Colon (tissue), 2 donors: ENCODE measurements at regions not wholly inside any gene's neighbourhood (a gene's known extent, or its start where the extent isn't known, plus 50 kb on each side); places are given as distances from the start of the nearest gene placed in this dataset.

Source experiments
- FAIRE-seq: peaks from 2 replicates; lab custom pipeline; 2012; peaks lifted over from hg19 to GRCh38; lab: Jason Lieb, UNC
- donor health status: control.
- donor health status: control.

DNA sequence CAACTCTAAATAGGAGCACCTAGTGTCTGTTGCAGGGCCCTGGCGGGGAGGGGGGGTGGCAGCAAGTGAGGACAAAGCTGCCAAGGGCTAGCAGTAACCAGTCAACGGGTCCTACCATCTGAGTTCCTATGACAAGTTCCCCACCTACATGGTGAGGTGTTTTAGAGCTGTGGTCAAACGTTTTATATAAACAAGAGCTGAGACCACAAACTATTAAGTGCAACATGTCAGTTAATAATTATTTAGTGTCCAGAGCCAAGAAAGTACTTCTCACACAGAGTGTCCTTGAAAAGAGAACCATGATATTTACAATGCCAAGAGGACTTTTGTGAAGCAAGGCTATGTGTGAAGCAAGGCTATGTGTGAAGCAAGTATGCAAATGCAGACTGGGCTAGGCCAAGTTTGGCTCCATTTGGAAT is 434.7 kb downstream of the TNS3 start:
- FAIRE-seq = no peak

DNA sequence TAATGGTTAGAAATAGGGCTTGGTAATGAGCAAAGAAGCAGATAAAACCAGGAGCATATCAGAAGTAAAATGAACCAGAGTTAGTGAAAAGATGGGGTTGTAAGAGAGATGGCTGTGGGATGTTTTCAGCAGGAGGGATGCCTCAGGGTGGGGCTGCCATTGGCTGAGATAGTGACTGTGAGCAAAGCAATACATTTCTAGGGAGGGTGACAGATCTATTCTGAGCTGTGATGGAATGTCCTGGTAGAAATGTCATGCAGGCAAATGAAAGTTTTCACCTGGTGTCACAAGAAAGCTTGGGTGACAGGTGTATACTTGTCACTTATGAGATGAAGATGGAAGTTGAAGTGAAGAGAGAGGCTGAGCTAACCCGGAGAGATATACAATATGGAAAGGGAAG is 435.9 kb downstream of the TNS3 start:
- FAIRE-seq = no peak

DNA sequence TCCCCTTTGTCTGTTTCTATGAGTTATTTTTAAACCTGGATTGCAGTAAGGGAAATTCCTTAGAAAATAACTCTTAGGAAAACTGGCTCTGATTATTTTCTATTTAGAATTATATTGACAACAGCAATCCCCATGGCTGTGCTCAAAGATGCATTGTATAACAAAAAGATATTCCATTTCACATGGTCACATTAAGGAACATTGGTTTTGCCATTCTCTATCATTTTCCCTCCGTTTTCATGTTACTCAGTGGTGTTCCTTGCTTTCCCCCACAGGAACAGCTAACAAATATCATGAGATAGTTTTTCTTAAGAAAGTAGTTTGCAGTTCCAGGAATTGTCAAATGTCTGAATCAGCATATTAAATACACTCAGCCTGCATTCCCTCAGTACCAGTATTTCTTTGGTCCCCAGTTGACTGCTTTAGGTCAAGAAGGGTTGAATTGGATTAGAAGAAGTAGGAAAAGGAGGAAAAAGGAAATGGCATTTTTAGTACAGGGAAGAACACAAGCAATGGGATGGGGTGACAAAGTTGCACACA is 436.7 kb downstream of the TNS3 start:
- FAIRE-seq = no peak

DNA sequence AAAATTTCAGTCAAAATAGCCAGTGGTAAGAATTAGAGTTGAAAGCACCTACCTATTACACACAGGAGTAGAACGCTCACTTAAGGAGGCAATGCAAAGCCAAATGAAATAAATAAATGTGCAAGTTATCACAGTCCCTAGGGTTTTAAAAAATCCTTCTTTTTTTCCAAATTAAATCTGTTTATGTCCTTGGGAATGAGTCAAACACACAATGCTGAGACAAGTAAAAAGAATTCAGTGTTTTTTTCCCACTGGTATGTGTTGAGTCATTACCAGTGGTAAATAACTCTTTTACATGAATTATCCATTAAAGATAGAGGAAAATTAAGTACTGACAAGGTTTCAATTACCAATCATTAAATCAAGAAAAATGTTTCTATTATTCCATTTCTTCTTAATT is 438.6 kb downstream of the TNS3 start:
- no peak for FAIRE-seq

DNA sequence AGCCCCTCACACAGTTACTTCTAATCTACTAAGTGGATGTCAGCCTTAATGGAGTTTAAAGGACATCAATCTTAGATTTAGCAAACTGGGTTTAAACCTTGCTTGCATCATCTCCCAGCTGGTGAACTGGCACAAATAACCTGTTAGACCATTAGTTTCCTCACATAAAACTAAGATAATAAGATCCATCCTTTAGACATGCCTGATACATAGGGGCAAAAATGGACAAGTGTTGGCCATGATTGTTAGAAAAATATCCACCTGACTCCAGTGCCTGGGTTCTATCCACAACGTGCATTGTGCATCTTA is 439.1 kb downstream of the TNS3 start:
- FAIRE-seq = no peak

DNA sequence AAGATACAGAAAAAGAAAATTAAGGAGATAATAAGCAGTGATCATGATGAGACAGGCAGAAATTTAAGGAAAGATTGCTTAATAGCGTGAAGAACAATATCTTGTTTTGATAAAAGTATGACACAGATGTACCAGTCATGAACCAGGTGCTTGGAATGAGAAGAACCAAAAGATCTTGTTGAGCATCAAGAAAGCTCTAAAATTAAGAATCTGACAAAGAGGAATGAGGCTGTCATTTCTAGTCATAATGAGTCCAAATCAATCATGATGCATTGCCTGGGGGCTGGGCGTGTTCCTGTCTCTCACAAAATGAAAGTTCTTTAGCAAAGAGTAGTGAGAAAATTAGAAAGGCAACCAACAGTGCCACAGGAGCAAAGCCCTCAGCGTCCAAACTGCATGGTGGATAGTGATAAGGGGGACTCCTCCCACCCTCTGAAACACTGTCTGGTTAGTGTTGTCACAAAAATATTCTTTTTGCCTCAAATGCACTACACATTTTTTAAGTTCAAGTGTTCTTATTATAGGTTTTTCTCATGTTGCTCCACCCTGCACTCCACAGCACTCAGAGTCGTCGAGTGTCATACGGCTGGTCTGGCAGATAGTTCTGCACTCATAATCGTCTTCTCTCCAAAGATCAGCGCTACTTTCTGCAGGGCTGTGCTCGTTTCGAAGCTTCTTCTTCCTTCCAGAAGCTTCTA is 439.6 kb downstream of the TNS3 start:
- no peak for FAIRE-seq

DNA sequence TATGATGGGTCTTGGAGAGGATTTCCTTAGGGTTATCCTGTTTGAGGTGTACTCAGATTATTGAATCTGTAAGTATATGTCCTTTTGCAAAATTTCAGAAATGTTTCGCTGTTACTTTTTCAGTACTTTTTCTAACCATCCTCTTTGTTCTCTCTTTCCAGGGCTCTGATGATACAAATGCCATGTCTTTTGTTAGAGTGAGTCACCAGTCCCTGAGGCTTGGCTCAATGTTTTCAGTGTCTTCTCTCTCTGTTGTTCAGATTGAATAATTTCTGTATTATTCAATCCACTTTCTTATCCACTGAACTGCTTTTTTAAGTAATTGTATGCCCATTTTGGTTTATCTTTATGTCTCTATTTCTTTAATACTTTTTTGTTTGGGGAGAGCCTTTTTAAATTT is 449.4 kb downstream of the TNS3 start:
- FAIRE-seq = no peak

DNA sequence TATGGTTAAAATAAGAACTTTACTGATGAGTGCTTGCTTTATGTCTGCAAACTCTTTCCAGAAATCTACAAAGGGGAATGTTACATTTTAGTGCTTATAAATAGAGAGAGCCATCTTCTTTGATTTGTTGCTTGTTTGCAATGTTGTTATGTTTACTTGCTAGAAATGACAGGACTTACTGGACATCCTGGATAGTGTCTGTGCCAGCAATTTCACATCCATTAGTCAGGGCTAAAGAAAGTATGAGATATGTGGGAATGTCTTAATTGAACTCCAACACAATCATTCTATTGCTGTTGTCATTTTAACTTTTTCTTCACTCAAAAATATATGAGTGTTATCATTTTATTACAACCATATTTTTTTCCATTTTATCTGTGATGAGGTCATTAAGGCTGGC is 453.2 kb downstream of the TNS3 start:
- FAIRE-seq = no peak

DNA sequence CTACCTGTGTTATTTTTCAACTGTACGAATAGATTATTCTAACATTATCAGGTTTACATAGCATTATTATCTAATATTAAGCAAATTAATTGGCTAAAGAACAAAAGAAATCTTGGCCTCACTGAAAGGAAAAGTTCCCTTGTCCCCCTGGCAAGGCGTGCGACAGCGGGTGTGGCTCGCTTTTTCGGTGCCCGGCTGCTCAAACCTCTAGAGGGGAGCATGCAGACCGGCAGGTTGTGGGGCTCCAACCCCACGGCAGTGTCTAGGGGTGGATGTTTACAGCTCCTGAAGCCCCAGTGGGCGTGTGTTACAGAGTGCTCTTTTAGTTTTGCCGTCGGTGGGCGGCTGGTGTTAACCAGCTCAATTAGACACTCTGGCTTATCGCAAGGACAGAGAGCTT is 456.4 kb downstream of the TNS3 start:
- FAIRE-seq = no peak

DNA sequence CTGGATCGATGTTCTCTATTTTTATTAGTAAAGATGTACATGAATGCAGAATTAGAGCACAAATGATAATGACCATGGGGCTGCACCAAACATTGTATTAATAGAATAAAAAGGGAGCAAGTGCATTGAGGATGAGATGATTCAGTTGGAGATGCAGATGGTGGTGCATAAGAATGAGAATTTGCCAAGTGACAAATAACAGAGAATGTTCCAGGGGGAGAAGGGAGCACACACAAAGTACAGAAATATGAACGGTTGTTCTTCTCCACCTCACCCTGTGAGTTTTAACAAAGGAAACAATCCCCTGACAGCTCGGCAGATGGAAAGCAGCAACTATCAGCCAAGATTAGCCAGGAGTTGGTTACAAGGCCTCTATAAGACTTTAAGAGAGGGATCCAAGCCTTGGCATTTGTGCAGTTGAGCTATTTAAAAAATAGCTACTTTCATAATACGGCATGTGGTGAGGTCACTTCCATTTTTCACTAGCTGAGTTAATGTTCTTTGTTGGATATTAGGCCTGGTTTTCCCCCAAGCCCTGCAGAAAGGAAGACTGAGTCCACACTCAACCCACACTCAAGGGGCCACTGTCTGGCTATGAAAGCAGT is 462.5 kb downstream of the TNS3 start:
- no peak for FAIRE-seq

DNA sequence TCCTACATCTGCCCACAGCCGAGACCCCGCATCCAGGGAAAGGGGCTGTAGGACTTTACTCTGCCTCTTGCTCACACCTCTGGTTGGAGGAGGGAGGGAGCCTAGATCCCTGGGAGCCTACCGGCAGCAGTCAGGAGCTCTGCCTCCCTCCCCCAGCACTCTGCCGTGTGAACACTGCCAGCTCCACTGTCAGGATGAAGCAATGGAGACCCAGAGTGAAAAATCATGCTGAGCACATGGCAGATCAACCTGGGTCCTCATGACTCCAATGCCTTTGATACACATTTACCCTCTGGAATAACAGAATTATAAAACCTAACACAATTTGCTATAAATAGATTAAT is 477.7 kb downstream of the TNS3 start:
- no peak for FAIRE-seq

DNA sequence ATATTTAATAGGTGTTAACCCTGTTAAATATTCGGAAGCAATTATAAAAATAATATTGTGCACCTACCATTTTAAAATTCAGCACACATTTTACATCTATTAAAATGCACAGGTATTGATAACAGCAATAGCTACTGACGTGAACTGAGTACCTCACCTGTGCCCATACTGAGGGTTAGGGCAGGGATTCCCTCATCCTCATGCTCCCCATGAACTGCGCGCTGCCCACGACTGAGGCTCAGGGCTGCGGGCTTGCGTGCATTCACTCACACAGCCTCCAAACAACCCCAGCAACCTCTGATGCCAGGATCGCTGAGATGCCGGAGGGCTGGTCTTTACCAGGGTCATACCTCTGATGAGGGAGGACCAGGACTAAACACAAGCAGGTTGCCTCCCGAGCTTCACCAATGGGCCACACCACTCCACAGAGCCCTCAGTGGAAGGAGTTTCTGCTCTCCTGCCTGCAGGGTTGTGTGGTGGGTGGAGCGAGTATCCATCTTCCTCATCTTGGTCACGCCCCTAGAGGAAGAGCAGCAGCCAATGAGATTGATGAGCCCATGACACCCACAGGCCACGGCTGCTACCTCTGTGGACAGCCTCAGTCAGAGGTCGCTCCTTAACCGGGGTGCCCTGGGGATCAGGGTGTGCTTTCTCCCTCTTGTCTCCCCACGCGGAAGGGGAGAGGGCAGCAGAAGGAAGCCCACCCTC is 478.3 kb downstream of the TNS3 start:
- FAIRE-seq = no peak

DNA sequence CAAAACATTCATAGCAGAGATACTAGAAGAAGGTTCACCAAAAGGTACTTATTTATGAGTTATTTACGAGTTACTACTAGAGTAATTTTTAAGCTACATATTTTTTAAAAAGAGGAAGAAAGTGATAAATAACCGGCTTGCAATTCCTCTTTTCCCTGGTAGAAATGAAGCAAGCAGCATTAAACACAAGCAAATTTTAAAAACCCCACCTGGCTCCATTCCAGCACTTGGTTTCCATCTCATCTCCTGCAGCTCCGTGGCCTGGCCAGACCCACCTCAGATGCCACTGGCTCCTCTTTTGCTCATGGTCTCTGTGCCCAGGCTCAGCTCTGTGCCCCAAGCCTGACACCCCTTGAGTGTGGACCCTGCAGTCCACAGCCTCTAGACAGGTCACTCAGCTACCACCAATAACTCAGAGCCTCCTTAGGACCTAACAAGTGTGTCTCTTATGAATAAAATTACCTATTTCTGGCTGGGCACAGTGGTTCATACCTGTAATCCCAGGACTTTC is 479.5 kb downstream of the TNS3 start:
- no peak for FAIRE-seq

DNA sequence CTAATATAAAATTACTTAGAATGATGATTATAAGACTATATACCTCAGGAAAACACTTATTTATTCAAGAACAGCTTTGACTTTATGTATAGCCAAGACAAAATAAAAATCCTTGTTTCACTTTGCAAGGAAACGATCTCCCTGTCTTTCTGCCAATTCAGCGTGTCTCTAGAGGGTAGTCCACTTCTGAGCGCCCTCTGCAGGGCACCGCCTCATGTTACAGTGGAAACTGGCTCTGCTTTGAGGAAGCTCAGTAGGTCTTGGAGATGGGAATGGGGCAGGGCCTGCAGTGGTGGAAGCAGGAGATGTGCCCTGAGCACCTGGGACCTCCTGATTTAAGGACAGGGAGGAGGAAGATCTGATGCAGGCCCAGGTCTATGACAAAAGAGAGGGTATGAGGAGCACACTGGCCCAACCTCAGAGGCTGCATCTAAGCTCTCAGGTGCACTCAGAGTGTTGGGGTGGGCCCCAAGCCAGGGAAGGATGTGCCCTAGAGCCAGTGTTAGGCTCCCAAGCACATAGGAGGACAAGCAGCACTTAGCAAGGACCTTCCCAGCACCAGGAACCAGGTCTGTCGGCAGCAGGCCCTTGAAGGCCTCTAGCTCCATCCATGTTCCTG is 481.0 kb downstream of the TNS3 start:
- no peak for FAIRE-seq

DNA sequence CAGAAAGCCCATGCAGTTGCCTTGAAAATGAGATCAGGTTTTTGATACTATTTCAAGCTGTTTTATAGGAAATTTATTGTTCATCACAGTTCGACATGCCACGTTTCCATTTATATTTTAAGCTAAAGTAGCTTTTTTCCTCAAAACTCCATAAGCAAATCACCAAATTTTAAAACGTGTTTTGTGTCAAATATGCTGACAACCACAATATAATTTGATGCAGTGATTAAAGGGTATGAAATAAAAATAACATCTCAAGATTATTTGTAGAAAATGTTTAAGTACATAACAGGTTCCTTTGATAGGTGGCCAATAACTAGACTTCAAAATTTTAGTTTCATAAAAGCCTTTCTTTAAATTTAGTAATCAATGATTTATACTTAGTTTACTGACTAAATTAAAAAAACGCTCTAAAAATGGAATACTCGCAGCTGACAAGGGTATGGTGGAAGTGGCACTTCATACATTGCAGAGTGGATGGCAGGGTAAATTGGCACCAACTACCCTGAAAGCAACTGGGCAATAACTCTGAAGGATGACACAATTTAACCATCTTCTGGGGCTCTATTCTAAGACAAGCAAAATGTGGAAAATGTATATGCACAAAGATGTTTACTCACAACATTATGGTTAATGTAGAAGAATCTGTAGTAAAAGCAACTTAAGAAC is 481.6 kb downstream of the TNS3 start:
- FAIRE-seq = no peak

DNA sequence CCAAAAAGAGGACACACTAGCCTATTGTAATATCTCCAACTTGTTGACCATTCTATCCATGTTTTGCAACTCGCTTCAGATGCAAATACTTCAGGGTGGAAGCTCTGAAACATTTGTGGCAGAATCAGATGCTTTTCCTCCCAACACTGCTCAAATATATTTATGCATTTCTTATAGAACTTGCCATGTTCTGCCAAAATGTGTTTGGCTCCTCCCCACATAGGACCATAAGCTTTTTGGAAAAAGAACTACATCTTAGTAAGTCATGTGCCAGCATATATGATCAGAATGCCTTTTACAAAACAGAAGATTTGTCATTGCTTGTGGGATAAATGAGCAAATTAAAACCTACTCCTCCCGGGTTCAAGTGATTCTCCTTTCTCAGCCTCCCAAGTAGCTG is 484.5 kb downstream of the TNS3 start:
- no peak for FAIRE-seq

DNA sequence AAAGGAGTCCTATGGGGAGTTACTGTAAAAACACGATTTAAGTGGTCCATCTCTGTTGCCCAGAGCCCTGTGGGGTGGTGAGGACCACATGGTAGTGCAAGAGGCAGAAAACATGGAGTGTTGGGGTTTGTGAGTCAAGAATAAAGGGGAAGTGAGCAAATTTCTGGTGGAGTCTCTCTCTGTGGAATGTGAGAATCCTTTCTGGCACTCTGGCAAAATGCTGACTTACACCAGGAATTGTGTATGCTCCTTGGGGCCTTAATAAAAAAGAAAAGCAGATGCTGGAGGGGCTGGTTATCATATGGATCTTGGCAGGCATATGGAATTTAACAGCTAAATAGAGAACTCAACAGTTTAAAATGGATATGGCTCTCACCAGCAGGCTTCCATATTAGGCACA is 486.0 kb downstream of the TNS3 start:
- FAIRE-seq = no peak

DNA sequence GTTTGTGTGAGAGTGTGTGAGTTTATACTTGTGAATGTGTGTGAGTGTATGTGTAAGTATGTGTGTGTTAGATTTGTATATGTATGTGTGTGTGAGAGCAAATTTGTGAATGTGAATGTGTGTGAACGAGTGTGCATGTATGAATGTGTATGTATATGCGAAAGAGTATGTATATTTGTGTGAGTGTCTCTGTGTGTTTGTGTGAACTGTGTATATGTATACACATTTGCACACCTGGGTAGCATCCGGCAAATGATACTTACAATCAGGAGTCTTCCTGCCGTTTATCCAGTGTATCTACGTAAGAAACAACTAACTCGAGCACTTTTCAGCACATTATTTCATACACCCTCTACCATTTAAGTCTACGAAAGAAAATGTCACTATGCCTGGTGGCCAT is 487.4 kb downstream of the TNS3 start:
- no peak for FAIRE-seq

DNA sequence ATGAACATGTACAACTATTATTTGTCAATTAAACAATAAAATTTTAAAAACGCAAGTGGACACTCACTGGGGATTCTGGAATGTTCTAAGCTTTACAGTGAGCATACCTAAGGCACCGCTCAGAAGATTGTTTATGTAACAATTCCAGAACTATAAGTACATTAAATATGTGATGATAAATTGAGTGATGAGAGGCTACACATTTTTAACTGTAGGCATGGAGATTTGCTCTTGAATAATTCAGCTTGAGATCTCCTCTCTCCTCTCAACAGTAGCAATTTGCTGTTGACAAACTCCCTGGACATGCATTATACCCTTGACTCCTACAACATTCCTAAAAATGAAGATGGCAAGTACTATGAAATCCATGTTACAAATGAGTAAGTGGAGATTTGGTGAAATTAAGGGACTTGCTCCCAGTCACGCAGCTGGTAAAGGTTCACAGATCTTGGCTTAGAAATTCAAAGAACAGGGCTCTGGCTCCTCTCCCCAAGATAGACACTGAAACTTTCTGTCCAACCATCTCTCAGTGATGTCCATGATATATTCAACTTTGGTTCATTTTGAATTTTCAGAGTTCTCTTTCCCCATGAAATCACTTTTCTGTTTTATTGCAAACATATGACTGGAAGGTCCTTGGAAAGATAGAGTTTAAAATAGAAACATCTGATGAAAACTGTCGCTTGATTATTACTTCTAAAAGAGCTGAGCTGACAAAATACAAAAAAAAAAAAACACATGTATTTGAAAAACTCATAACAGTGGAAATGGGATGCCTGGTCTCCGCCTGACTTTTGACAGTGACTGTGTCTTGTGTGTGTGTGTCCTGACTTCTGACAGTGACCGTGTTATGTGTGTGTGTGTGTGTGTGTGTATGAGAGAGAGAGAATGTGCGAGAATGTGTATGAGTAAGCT is 488.3 kb downstream of the TNS3 start:
- no peak for FAIRE-seq

DNA sequence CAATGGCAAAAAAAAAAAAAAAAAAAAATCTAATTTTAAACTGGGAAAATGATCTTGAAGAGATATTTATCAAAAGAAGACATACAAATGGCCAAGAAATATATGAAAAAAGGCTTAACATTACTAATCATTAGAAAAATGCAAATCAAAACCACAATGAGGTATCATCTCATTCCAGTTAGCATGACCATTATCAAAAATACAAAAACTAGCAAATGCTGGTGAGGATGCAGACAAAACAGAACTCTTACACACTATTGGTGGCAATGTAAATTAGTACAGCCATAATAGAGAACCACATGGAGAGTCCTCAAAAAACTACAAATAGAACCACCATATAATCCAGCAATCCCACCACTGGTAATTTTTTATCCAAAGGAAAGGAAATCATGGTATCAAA is 489.6 kb downstream of the TNS3 start:
- FAIRE-seq = no peak

DNA sequence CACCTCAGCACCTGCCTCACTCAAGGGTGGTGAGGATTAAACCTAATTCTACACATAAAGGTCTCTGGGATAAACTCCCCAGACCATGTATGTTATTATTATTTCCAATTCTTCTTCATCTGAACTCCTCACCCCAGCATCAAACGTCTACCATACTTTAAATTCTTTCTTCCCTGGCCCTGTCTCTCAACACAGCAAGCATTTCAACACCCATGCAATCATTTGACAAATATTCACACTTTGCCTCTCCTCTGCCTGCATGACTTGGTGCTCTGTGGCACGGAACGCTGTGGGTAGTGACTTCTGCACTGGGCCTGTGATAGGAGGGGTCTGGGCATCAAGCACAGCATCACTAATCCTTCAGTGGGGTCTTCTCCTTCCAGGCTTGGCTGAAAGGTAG is 490.8 kb downstream of the TNS3 start:
- no peak for FAIRE-seq
